ENCODE measurements at regions not wholly inside any gene's neighbourhood (a gene's known extent, or its start where the extent isn't known, plus 50 kb on each side); places are given as distances from the start of the nearest gene placed in this dataset.

DNA sequence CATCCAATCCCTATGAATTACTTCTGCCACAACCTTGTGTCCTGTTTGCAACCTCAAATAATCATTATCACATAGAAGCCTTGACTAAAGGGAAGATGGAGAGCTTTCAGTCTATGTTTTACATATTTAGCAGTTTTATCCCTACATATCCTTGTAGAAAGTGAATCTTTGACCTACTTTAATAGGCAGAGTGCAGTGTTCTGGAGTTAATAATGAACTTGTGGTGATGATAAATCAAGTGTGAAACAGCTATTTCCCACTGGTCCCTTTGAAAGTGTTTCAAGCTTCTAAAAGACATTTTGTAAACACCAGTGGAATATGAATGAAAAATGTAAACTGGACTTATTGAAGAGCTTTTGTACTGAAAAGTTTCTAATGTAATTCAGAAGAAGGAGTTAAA is 406.7 kb downstream of the GABRG2 start:
- no peak for TF ChIP-seq HDGF (IDR thresholded peaks at IDR 0.05; ENCODE audit: borderline replicate concordance)
- TF ChIP-seq SP1 (IDR thresholded peaks at IDR 0.05), result no peak
- no peak for TF ChIP-seq L3MBTL2 (conservative IDR thresholded peaks at IDR 0.05)
- no peak for TF ChIP-seq FOXK2 (IDR thresholded peaks at IDR 0.05)
- no peak for TF ChIP-seq SUZ12 (IDR thresholded peaks at IDR 0.05)
- TF ChIP-seq ELF4 (IDR thresholded peaks at IDR 0.05), result no peak
- no peak for TF ChIP-seq BHLHE40 (IDR thresholded peaks at IDR 0.05; ENCODE audit: borderline replicate concordance)
- no peak for TF ChIP-seq FOXA1 (IDR thresholded peaks at IDR 0.05)
- TF ChIP-seq FOXM1 (IDR thresholded peaks at IDR 0.05; ENCODE audit: borderline replicate concordance), result no peak
- TF ChIP-seq ARNT (IDR thresholded peaks at IDR 0.05), result no peak
- TF ChIP-seq, protein P1, sequence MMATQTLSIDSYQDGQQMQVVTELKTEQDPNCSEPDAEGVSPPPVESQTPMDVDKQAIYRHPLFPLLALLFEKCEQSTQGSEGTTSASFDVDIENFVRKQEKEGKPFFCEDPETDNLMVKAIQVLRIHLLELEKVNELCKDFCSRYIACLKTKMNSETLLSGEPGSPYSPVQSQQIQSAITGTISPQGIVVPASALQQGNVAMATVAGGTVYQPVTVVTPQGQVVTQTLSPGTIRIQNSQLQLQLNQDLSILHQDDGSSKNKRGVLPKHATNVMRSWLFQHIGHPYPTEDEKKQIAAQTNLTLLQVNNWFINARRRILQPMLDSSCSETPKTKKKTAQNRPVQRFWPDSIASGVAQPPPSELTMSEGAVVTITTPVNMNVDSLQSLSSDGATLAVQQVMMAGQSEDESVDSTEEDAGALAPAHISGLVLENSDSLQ (IDR thresholded peaks at IDR 0.05), result no peak
- no peak for TF ChIP-seq CTBP1 (IDR thresholded peaks at IDR 0.05; ENCODE audit: borderline replicate concordance)
- no peak for TF ChIP-seq LEF1 (IDR thresholded peaks at IDR 0.05; ENCODE audit: borderline replicate concordance)

All from HEK293T (cell line).